T1000 (cell line): ENCODE measurements at regions not wholly inside any gene's neighbourhood (a gene's known extent, or its start where the extent isn't known, plus 50 kb on each side); places are given as distances from the start of the nearest gene placed in this dataset.
"Not testable (repeated sequence)": the region's sequence is repeated elsewhere in the genome, so short reads cannot be mapped to it uniquely, and the experiment has no call there.

Source experiments
- DNase-seq: peaks from one replicate; lab custom pipeline; 2025; ENCODE audit warnings: mixed read lengths; lab: John Stamatoyannopoulos, UW

- DNase-seq, result no peak
These were observed 402.4 kb upstream of the RORB start for GRCh38 chr9:74094766-74095165.

DNA sequence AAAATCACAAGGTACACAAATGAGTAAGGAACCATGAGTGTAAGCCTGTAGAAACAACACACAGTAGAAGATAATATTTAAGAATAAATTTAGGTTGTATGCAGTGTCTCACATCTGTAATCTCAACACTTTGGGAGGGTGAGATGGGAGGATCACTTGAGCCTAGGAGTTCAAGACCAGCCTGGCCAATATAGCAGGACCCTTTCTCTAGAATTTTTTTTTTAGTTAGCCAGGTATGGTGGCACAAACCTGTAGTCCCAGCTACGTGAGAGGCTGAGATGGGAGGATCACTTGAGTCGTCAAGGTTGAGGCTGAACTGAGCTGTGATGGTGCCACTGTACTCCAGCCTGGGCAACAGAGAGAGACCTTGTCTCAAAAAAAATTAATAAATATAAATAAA, 401.2 kb upstream of the RORB start:
- no peak for DNase-seq

- DNase-seq, result no peak
These were observed 400.7 kb upstream of the RORB start for GRCh38 chr9:74096420-74096819.

DNA sequence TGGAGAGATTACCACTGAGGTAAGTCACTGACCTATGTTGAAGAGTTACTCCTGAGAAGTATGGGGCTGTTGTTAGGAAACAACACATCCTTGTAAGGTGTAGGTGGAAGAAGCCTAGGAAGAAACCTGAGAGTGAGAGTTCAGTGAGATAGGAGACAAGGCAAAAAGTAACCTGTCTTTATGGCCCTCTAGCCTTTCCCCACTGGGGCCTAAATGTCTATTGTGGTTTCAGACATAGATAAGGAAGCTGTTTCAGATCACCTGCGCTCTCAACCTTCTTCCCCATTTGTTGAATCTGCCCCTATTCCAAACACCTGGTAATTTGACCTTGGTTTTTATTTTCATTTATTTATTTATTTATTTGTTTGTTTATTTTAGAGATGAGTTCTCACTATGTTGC, 397.1 kb upstream of the RORB start:
- no peak for DNase-seq

GRCh38 chr9:74102148-74102547, 395.0 kb upstream of the RORB start:
- DNase-seq, result not testable (repeated sequence)

DNA sequence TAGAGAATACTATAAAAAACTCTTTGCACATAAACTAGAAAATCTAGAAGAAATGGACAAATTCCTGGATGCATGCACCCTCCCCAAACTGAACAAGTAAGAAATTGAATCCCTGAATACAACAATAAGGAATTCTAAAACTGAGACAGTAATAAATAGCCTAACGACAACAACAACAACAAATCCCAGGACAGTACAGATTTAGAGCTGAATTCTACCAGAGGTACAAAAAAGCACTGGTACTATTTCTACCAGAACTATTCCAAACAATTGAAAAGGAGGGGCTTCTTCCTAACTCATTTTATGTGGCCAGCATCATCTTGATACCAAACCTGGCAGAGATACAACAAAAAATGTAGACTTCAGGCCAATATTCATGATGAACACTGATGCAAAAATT, 394.4 kb upstream of the RORB start:
- no peak for DNase-seq

DNA sequence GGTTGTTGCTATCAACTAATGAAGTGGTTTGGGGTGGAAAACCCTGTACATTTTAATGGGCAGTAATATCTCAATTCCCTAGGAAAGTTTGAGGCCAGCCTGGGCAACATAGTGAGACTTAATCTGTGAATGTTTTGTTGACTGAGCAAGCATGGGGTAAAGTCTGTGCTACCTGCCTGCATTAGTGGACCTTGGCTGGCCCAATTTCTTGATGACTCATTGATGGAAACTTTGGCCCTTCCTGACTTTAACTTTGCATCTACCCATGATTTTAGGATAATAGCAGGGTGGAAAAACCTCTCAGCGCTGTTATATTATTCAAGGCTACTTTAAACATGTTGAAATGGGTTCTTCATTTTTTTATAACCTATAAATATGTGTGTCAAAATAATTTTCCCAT, 389.4 kb upstream of the RORB start:
- no peak for DNase-seq

- no peak for DNase-seq
These were observed 381.2 kb upstream of the RORB start for GRCh38 chr9:74115976-74116375.

- DNase-seq, result no peak
These were observed 380.0 kb upstream of the RORB start for GRCh38 chr9:74117151-74117550.

- no peak for DNase-seq
These were observed 379.4 kb upstream of the RORB start for GRCh38 chr9:74117731-74118130.

DNA sequence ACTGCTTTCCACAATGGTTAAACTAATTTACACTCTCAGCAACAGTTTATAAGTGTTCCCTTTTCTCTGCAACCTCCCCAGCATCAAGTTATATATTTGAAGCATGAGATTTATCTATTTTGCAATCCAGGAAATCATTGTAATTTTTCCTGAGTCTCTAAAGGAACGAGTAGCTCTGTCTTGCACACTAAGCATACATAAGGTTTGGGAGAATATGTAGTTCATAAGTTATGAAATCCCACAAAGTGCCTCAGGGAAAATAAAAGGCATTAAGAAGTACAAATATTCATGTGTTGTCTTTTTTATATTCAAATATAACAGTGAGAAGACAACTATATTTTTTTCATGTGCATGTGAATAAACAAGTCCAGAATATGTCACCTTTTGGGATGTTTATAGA, 377.1 kb upstream of the RORB start:
- no peak for DNase-seq

DNA sequence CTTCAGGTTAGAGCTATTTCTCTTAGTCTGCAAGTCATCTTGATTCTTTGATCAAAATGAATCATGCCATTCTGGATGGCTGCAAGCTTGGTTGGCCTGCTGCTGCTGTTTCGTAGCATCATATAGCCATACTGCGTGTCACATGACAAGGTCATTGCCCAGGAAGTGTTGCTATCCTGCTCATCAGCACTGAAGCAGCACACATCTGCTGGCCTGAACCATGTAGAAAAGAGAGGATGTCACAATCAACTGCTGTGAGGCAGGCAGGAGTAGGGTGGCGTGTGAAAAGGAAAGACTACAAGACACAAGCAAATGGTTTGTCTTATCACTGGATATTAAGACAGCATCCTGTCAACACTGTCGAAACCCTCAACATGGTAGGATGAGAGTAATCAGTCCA, 376.7 kb upstream of the RORB start:
- no peak for DNase-seq

- DNase-seq, result no peak
These were observed 374.9 kb upstream of the RORB start for GRCh38 chr9:74122216-74122615.

- DNase-seq, result no peak
These were observed 374.5 kb upstream of the RORB start for GRCh38 chr9:74122661-74123060.

DNA sequence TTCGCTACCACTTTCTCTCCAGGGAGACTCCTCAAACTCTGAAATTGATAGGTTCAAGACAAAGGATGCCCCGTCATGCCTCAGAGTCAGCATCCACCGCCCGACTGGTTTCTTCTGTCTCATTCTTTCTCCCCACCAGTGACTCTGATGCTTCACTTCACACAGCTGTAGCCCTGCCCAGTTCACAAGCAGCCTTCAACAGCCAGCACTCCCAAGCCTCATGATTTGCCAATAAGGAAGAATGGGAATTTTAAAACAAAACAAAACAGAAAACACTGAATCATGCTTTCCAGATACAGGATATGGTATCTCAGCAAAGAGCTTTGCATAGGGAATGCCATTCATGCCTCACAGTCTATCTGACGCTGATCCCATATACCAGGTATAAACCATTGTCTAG, 371.2 kb upstream of the RORB start:
- DNase-seq, result no peak

DNA sequence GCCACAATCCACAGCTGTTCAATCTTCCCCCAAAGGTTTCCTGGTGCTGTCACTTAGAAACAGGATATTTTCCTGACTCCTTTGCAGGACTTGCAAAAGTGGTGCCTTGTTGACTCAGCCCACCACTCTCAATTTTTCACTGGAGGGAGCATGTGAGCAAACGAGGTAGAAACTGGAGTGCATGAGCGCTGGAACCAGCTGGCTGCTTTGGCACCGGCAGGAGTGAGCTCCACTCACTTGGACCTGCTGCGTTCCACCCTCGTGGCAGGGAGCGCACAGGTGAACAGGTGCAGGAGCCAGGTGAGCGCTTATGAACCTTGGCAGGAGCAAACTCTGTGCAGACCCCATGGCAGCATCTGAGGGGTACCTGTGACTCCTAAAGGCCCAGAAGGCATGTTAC, 364.1 kb upstream of the RORB start:
- no peak for DNase-seq

DNA sequence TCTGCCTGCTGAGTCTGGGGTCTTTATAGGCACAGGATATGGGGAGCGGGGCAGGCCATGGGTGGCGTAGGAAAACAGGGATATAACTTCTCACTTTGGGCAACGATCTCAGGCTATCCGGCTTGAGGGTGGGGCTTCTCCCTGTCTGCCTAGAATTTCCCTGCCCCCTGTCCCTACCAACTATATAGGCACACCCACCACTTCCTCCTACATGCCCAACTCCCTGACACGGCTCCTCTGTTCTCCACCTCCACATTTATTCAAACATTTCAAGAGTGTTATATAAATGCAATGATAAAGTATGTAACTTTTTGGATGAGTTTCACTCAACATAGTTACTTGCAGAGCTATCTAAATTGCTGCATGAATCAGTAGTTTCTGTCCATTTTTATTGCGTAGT, 363.2 kb upstream of the RORB start:
- no peak for DNase-seq

- no peak for DNase-seq
These were observed 359.0 kb upstream of the RORB start for GRCh38 chr9:74138182-74138581.

GRCh38 chr9:74140141-74140540, 357.0 kb upstream of the RORB start:
- DNase-seq, result no peak

GRCh38 chr9:74147906-74148305, 349.2 kb upstream of the RORB start:
- no peak for DNase-seq

- no peak for DNase-seq
These were observed 324.3 kb upstream of the RORB start for GRCh38 chr9:74172874-74173273.

DNA sequence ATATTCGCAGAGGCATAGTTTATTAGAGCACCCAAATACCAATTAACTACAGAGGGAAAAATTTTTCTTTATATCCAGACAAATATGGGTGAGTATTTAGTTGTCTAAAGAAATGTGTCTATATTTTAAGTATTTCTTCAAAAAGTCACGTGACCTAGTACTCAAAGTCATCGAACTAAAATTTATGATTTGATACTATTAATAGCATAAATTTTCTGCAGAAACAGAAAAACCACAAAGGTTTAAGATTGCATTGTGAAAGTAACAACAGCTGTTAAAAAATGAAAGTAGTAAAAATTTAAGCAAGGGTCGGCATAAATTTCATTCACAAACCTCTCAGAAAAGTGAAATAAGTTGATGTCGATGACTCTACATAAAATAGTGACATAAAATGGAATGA, 323.9 kb upstream of the RORB start:
- DNase-seq, result no peak

- DNase-seq, result not testable (repeated sequence)
These were observed 299.4 kb upstream of the RORB start for GRCh38 chr9:74197771-74198170.

- no peak for DNase-seq
These were observed 292.1 kb upstream of the RORB start for GRCh38 chr9:74205056-74205455.

- DNase-seq, result no peak
These were observed 278.6 kb upstream of the RORB start for GRCh38 chr9:74218385-74219063.
